GM18498 (cell line): ENCODE measurements at regions not wholly inside any gene's neighbourhood (a gene's known extent, or its start where the extent isn't known, plus 50 kb on each side); places are given as distances from the start of the nearest gene placed in this dataset.
"Not testable (repeated sequence)": the region's sequence is repeated elsewhere in the genome, so short reads cannot be mapped to it uniquely, and the experiment has no call there.

ENCODE experiments used
- ATAC-seq: cut with Tn5 transposase; IDR thresholded peaks from one replicate; pipeline ENCODE4 v1.9.1; 2021; ENCODE audit warnings: mild to moderate bottlenecking, moderate library complexity; ENCODE audit not compliant: unreplicated experiment

DNA sequence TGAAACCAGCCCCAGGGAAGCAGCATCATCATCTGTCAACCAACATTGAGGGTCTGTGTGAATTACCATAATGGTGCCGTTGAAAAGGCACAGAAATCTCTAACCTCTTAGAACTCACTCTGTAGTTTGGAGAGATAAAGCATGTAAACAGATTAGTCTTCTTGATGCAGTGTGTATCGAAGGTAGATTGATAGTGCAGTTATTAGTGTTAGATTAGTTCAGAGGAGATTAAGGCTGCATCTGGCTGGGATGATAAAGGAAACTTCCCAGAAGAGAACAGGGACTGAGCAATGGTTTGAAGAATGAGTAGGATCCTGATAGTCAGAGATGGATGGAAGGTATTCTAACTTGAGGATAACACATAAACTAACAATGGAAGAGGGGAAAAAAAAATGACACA, 651.5 kb downstream of the TLE1 start:
- ATAC-seq, result no peak

DNA sequence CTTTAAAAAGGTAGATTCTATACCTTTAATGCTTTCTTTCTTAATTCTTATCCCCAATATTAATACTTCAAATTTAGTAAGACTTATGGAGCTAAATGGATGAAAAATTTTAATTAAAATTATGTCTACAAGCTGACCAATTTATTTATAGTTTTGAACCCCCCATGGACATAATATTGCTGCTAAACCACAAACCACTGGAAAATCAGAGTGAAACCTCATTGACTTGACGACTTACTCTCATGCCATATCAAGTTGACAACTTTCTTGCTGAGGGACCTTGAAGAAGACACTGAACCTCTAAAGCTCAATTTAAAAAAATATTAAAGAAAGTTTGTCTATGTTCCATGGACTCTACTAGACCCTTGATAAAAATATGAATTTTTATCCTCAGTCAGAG, 653.7 kb downstream of the TLE1 start:
- ATAC-seq, result no peak

DNA sequence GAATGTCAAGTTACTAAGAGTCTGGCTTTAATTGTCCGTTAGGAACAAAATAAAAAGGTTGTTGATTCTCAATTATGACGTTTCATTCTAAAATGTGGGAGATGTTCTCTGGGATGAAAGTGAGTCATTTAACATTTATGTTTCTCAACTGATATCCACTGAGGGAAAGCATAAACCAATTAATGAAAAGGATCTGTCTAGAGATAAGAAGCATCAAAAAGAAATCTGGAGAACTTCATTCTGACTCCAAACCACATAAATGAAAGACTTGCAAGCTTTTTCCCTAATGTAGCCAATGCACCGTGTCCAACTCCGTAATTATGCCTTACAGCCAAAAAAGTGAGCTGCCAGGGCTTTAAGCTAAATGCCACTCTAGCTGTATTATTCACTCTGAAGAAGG, 654.2 kb downstream of the TLE1 start:
- ATAC-seq, result no peak

DNA sequence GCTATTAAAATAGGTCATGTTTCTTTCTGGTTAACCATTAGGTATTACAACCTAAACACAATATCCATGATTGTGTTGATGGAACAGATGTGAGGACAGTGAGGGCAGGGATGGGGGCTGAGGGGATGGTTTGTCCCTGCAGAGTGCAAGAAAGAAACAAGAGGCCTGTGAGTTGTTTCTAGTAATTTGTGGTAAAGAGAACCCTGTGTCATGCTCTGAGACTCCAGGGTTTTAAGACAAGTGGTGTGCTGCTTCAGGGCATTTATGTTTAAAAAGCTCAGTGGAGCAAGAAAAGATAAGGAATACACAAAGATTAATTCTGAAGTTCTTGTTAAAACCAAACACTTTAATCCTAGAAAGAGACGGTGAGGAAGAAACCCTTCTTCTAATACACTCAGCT, 656.5 kb downstream of the TLE1 start:
- no peak for ATAC-seq

- ATAC-seq, result no peak
These were observed 657.2 kb downstream of the TLE1 start for GRCh38 chr9:81032030-81032572.

DNA sequence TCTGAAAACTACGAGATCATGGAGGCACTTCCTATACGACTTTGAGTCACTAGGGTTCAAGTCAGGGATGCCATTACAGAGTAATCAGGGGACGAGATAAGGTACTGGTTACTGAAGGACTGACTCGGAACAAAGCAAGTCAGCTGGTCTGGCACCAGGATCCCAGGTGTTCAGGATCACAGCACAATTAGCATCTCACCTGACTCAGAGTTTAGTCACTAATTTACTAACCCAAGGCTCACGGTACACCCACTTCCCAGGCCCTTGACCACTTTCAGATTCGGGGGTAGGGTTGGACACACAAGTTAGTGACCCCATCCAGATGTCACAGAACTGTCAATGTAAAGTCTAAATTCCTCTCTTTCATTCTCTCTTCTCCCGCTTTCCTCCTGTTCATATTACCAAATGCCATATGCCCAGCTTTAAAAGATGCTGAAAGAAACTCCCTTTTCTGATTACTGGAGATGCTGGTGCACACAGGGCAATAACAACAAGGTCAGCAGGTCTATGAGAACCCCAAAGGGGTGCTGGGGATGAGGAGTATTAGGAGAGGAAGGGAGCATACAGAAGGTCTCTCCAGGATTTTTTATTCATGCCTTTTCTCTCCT, 657.8 kb downstream of the TLE1 start:
- ATAC-seq, result no peak

- no peak for ATAC-seq
These were observed 659.3 kb downstream of the TLE1 start for GRCh38 chr9:81030027-81030426.

DNA sequence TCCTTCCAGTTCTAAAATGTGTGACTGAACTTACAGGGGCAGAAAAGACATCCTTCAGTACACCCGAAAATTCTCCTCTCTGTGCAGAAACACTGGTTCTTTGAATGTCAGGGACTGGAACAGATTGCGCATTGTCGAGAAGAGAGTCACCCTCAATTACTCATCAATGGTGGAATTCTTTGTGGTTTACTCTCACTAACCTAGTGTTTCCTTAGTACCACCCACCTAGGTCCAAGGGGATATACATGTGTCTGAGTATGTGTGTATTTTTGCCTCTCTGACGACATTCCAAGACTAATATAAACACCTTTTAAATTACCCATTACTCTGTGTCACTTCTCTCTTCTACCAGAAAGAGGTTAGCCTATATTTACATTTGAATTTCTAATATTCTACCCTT, 660.8 kb downstream of the TLE1 start:
- ATAC-seq, result no peak

DNA sequence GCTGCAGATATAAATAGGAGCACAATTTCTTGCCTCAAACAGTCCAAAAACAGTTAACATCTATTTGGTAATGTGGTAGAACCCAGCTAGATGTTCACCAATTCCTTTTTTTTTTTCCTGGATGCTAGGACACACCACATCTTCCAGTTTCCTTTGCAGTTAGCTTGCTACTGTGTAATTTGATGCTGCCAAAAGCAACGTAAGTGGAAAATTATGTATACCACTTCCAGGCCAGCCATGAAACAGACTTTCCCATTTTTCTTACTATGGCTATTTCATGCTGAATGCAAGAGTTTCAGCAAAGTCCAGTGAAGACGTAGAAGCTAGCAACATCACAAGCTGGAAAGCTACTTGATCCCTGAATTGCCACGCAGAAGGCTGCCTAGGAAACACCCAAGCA, 667.2 kb downstream of the TLE1 start:
- no peak for ATAC-seq

- ATAC-seq, result not testable (repeated sequence)
These were observed 674.4 kb downstream of the TLE1 start for GRCh38 chr9:81014945-81015344.

DNA sequence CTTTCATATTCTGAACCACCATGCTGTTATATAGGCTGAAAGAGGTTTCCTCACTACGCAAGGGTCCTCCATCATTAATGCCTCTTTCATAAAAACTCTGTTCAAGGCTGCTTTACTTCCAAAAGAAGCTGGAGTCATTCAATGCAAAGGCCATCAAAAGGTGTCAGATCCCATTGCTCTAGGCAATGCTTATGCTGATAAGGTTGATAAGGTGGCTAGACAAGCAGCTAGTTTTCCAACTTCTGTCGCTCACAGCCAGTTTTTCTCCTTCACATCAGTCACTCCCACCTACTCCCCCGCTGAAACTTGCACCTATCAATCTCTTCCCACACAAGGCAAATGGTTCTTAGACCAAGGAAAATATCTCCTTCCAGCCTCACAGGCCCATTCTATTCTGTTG, 676.2 kb downstream of the TLE1 start:
- not testable (repeated sequence) for ATAC-seq

- no peak for ATAC-seq
These were observed 686.4 kb downstream of the TLE1 start for GRCh38 chr9:81002906-81003305.

GRCh38 chr9:81002242-81002641, 687.1 kb downstream of the TLE1 start:
- ATAC-seq, result no peak

- ATAC-seq, result no peak
These were observed 693.6 kb downstream of the TLE1 start for GRCh38 chr9:80995759-80996158.

DNA sequence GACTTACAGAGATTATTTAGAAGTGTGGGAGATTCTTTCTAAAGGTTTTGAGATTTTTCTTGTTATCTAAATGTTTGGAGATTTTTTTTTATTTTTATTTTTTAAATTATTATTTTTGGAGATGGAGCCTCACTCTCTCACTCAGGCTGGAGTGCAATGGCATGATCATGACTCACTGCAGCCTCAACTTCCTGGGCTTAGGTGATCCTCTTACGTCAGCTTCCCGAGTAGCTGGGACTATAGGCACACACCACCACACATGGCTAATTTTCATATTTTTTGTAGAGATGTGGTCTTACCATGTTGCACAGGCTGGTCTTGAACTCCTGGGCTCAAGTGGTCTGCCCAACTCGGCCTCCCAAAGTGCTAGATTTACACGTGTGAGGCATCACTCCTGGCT, 694.5 kb downstream of the TLE1 start:
- ATAC-seq, result no peak

- ATAC-seq, result not testable (repeated sequence)
These were observed 703.8 kb downstream of the TLE1 start for GRCh38 chr9:80985595-80985994.

DNA sequence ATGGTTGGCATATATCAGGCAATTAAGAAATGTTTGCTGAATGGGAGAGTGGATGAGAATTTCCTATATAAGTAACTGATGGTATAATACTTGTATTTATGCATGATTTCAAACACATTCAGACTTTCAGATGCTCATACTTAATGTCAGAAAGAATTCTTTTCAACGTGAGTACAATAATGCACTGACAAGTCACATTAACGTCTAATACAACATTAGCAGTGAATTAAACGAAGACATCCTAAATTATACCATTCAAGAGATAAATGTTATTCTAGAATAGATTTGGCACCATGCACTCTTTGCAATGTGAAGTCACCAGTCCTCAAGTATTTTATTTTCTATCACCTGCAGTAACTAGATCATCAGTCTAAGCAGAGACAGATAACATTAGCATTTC, 712.9 kb downstream of the TLE1 start:
- no peak for ATAC-seq

DNA sequence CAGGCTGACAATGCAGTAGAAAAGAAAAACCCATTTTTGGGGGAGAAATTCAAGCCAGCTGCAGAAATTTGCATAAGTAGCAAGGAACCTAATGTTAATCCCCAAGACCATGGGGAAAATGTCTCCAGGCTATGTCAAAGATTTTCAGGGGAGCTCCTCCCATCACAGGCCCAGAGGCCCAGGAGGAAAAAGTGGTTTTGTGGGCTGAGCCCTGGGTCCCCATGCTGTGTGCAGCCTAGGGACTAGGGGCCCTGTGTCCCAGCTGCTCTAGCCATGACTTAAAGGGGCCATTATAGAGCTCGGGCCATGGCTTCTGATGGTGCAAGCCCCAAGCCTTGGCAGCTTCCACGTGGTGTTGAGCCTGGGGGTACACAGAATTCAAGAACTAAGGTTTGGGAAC, 719.0 kb downstream of the TLE1 start:
- ATAC-seq, result not testable (repeated sequence)

GRCh38 chr9:80968611-80969010, 720.7 kb downstream of the TLE1 start:
- ATAC-seq, result no peak

GRCh38 chr9:80964914-80965313, 724.4 kb downstream of the TLE1 start:
- ATAC-seq, result no peak

GRCh38 chr9:80964374-80964773, 725.0 kb downstream of the TLE1 start:
- no peak for ATAC-seq

DNA sequence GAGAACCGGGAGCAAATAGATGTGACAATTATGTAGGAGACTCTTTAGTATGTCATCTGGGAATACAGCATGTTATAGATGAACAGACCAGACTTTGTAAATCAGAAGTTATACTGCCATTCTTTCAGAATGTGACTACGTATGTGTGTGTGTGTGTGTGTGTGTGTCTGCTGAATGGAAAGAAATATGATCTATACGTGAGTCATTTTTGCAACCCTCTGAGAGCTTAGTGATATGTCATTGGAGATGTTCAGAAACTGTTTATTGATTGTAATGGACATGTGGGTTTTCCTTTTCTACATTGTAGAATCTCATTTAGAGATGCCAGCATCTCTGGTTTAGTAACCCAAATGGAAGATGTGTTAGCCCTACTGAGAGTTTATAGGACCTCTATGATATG, 731.5 kb downstream of the TLE1 start:
- ATAC-seq, result no peak

DNA sequence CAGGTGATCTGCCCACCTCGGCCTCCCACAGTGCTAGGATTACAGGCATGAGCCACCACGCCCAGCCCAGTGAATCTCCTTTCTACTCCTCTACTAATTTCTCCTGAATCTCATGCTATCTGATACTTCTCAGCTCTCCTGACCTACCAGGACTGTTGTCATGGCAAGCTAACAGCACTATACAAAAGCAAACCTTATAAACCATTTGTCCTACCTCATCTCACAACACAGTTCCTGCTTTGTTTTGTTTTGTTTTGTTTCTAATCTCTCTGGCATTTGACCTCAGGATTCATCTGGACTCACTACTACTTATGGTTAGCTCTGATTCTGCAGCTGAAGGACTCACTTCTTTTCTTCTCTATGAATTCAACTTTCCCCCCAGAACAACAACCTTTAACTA, 734.8 kb downstream of the TLE1 start:
- no peak for ATAC-seq
